Endothelial cell of umbilical vein (primary cell): ENCODE measurements at regions not wholly inside any gene's neighbourhood (a gene's known extent, or its start where the extent isn't known, plus 50 kb on each side); places are given as distances from the start of the nearest gene placed in this dataset.

Source experiments
- BruUV-seq: library from RNA; stranded (reverse); fragments of 400-500 nt; replicated peaks from 2 replicates; lab custom pipeline; 2021; lab: Mats Ljungman, UMichigan
- CTCF ChIA-PET: fragments of 300-600, 350-600 bp; sonication (Branson Sonifier 250); formaldehyde crosslinking; loops from one replicate; lab custom pipeline; 2021; ENCODE audit warnings: antibody characterized with exemption, inconsistent platforms; lab: Charles Lee
- POLR2A ChIA-PET: fragments of 300-600, 350-600 bp; sonication (Branson Sonifier 250); formaldehyde crosslinking; loops from one replicate; lab custom pipeline; 2021; ENCODE audit warnings: antibody characterized with exemption, inconsistent platforms; lab: Charles Lee
- DNase-seq: peaks from one replicate; pipeline ENCODE4 v3.0.0-alpha.2; 2011; ENCODE audit warnings: low read depth, low spot score
- FAIRE-seq: peaks from 2 replicates; lab custom pipeline; 2011; peaks lifted over from hg19 to GRCh38; lab: Jason Lieb, UNC
- H2AFZ ChIP-seq: 2 replicates; pipeline ENCODE4 v1.6.0; 2012; ENCODE audit warnings: low read depth, low read length, control low read depth, inconsistent platforms
- H3K27ac ChIP-seq: 2 replicates; pipeline ENCODE4 v1.5.1; 2011; ENCODE audit warnings: low read depth, mild to moderate bottlenecking, control low read depth, low read length, moderate library complexity; ENCODE audit not compliant: insufficient read depth
- H3K27me3 ChIP-seq, 2 experiments: 2 replicates each; pipeline versions ENCODE4 v1.6.0 to v1.6.1; 2011; ENCODE audit warnings: low read length in 2 of 2, mixed read lengths in 1 of 2; ENCODE audit not compliant: control insufficient read depth in 2 of 2, insufficient read depth in 2 of 2
- H3K36me3 ChIP-seq, 2 experiments: 2 replicates in 1 of 2; 3 replicates in 1 of 2; pipeline ENCODE4 v1.5.1; 2011; ENCODE audit warnings: low read length in 2 of 2, mild to moderate bottlenecking in 1 of 2, moderate library complexity in 1 of 2; ENCODE audit not compliant: control insufficient read depth in 2 of 2, insufficient read depth in 2 of 2; ENCODE audit errors: extremely low read depth in 1 of 2
- H3K4me1 ChIP-seq: 3 replicates; pipeline ENCODE4 v1.5.1; 2011; ENCODE audit warnings: mild to moderate bottlenecking, low read length; ENCODE audit not compliant: control insufficient read depth, insufficient read depth; ENCODE audit errors: extremely low read depth
- H3K4me2 ChIP-seq: 2 replicates; pipeline ENCODE4 v1.6.1; 2011; ENCODE audit warnings: low read length, control low read depth, mixed read lengths; ENCODE audit not compliant: insufficient read depth
- H3K4me3 ChIP-seq, 3 experiments: fragments of 200-600 bp in 1 of 3; sonication (generic), shearing (Covaris generic) in 1 of 3; replicated peaks in 1 of 3; 2 replicates each; pipeline ENCODE4 v1.5.1; 2011 to 2016; ENCODE audit warnings: control low read depth in 3 of 3, low read length in 3 of 3, mild to moderate bottlenecking in 2 of 3, inconsistent platforms in 1 of 3, low read depth in 1 of 3, moderate library complexity in 1 of 3; ENCODE audit not compliant: insufficient read depth in 1 of 3
- H3K79me2 ChIP-seq: 2 replicates; pipeline ENCODE4 v1.6.0; 2012; ENCODE audit warnings: low read length, inconsistent platforms; ENCODE audit not compliant: control insufficient read depth, insufficient read depth
- H3K9ac ChIP-seq: replicated peaks from 2 replicates; pipeline ENCODE3; 2011; ENCODE audit warnings: low read length, control low read depth; ENCODE audit not compliant: insufficient read depth; ENCODE audit errors: extremely low read depth
- H3K9me1 ChIP-seq: replicated peaks from 3 replicates; pipeline ENCODE4 v1.6.0; 2011; ENCODE audit warnings: mild to moderate bottlenecking, low read length; ENCODE audit not compliant: control insufficient read depth, insufficient read depth; ENCODE audit errors: extremely low read depth
- H3K9me3 ChIP-seq: replicated peaks from 2 replicates; pipeline ENCODE4 v1.5.1; 2012; ENCODE audit warnings: low read length, inconsistent platforms; ENCODE audit not compliant: control insufficient read depth, insufficient read depth
- H4K20me1 ChIP-seq: replicated peaks from 2 replicates; pipeline ENCODE3; 2011; ENCODE audit warnings: mild to moderate bottlenecking, low read length; ENCODE audit not compliant: control insufficient read depth, insufficient read depth; ENCODE audit errors: extremely low read depth
- CTCF ChIP-seq, 2 donors: IDR thresholded peaks; 1 replicate in 1 of 2; 2 replicates in 1 of 2; pipeline ENCODE4 v1.5.1; 2011; ENCODE audit warnings: low read length in 2 of 2, mild to moderate bottlenecking in 2 of 2, moderate library complexity in 2 of 2, control low read depth in 1 of 2, inconsistent platforms in 1 of 2, low read depth in 1 of 2; ENCODE audit not compliant: insufficient read depth in 1 of 2; ENCODE audit errors: extremely low read depth in 1 of 2
- EZH2 ChIP-seq: IDR thresholded peaks from 2 replicates; pipeline ENCODE4 v1.6.1; 2012; ENCODE audit warnings: borderline replicate concordance, low read depth, mild to moderate bottlenecking, moderate library complexity, low read length, inconsistent platforms; ENCODE audit not compliant: severe bottlenecking
- FOS ChIP-seq: IDR thresholded peaks from 2 replicates; pipeline ENCODE4 v1.6.1; 2011; ENCODE audit warnings: mild to moderate bottlenecking, low read length, moderate library complexity, borderline replicate concordance; ENCODE audit not compliant: insufficient read depth
- GATA2 ChIP-seq: IDR thresholded peaks from 2 replicates; pipeline ENCODE4 v1.7.0; 2011; ENCODE audit warnings: low read depth, mild to moderate bottlenecking, moderate library complexity, mixed read lengths, low read length; ENCODE audit not compliant: insufficient read length, insufficient read depth
- JUN ChIP-seq: IDR thresholded peaks from 2 replicates; pipeline ENCODE4 v1.6.1; 2011; ENCODE audit warnings: borderline replicate concordance, low read depth; ENCODE audit not compliant: insufficient read length, insufficient read depth
- MAX ChIP-seq: IDR thresholded peaks from 2 replicates; pipeline ENCODE4 v1.6.1; 2011; ENCODE audit not compliant: insufficient read depth, insufficient read length
- MYC ChIP-seq: IDR thresholded peaks from one replicate; pipeline ENCODE4 v1.6.1; 2011; ENCODE audit warnings: mild to moderate bottlenecking, low read depth, low read length
- POLR2A ChIP-seq: IDR thresholded peaks from 2 replicates; pipeline ENCODE4 v1.6.1; 2012; ENCODE audit warnings: low read depth, mild to moderate bottlenecking, control low read depth, low read length
- POLR2AphosphoS5 ChIP-seq: IDR thresholded peaks from 2 replicates; pipeline ENCODE4 v1.6.1; 2012; ENCODE audit warnings: low read depth, mild to moderate bottlenecking, control low read depth, low read length, moderate library complexity; ENCODE audit not compliant: insufficient read depth
- dilution Hi-C: fragments of 300-500 bp; cut with MboI; formaldehyde crosslinking; loops from one replicate; pipeline ENCODE4 v1.15.0; 2019; ENCODE audit warnings: low sequenced_read_pairs; ENCODE audit not compliant: extremely low pct_ligation_motif_present
- intact Hi-C: fragments of 100-400 bp; cut with micrococcal nuclease; formaldehyde crosslinking; loops from one replicate; pipeline ENCODE4 v1.10.0; 2022

GRCh38 chr3:59567661-59568060 is 517.8 kb upstream of the CFAP20DC start:
- no peaks in the 10 kb centered on the region for H3K4me1 ChIP-seq
- no peak for TF ChIP-seq MAX

GRCh38 chr3:59566481-59566975 is 516.7 kb upstream of the CFAP20DC start:
- Histone ChIP-seq H3K4me3 (no peak overlapping the region), H3K79me2 (no peaks in the 10 kb centered on the region), H3K4me1 (no peaks in the 10 kb centered on the region), H3K4me2 (no peak overlapping the region), H3K27me3 (no peaks in the 10 kb centered on the region), H2AFZ (no peak overlapping the region), H3K27ac (no peak overlapping the region), H3K9me3 (no peaks in the 10 kb centered on the region), H3K9ac (no peak overlapping the region), H4K20me1 (no peaks in the 10 kb centered on the region), H3K9me1 (no peaks in the 10 kb centered on the region), H3K36me3 (no peaks in the 10 kb centered on the region)
- POLR2A ChIA-PET = no interaction called here
- intact Hi-C loops (no loop called here), dilution Hi-C loops (no loop called here)
- BruUV-seq = no TSS peak
- CTCF ChIA-PET = no interaction called here
- FAIRE-seq (no peak), DNase-seq (no peak)
- TF ChIP-seq GATA2 (no peak), POLR2AphosphoS5 (no peak), CTCF (IDR thresholded peaks at IDR 0.05; ENCODE audit: extremely low read depth in 1 of 2, insufficient read depth in 1 of 2, low read depth in 1 of 2, low read length in 2 of 2) (no peak), POLR2A (no peak), JUN (no peak), EZH2 (no peak), FOS (no peak), MAX (no peak), MYC (no peak)

More at GRCh38 chr3:59567661-59568060, 517.8 kb upstream of the CFAP20DC start:
- no peaks in the 10 kb centered on the region for H3K27me3 ChIP-seq
- H4K20me1 ChIP-seq = no peaks in the 10 kb centered on the region
- no peak for DNase-seq
- H3K79me2 ChIP-seq = no peaks in the 10 kb centered on the region
- no TSS peak for BruUV-seq
- no peaks in the 10 kb centered on the region for H3K9me1 ChIP-seq
- no peak overlapping the region for H3K27ac ChIP-seq
- intact Hi-C loops = no loop called here
- CTCF ChIA-PET = no interaction called here
- H3K4me3 ChIP-seq = no peak overlapping the region
- FAIRE-seq = no peak
- H3K36me3 ChIP-seq = no peaks in the 10 kb centered on the region
- no peak overlapping the region for H3K4me2 ChIP-seq
- POLR2A ChIA-PET = no interaction called here
- no peaks in the 10 kb centered on the region for H3K9me3 ChIP-seq
- H3K9ac ChIP-seq = no peak overlapping the region
- dilution Hi-C loops = no loop called here
- H2AFZ ChIP-seq = no peak overlapping the region
